ENCODE measurements at regions not wholly inside any gene's neighbourhood (a gene's known extent, or its start where the extent isn't known, plus 50 kb on each side); places are given as distances from the start of the nearest gene placed in this dataset.

DNA sequence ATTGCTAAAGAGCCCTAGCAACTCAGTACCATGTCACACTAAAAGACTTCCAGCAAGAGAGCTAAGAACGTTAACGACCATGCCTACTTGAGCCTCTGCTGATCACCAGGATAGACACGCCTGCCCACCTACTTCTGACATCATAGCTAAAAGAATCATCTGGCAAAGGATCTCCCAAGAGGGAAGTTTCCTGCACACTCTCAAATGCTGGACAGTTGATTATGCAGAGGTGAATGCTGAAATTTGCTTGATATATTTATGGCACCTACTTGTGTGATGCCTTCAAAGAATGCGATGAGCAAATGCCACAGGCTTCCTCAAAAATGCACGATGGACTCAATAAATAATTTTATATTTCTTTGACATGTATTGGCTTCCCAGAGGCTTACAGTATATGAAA lies 113.6 kb downstream of the GALC start:
- Mint-ChIP-seq H3K4me1 (ENCODE audit: unreplicated experiment) (peaks cover 3% of the 10 kb centered on the region), H3K9me3 (ENCODE audit: unreplicated experiment) (no peaks in the 10 kb centered on the region), H3K27ac (ENCODE audit: unreplicated experiment) (no peak overlapping the region), H3K4me3 (ENCODE audit: unreplicated experiment) (no peak overlapping the region), H3K36me3 (ENCODE audit: low read depth, unreplicated experiment) (no peaks in the 10 kb centered on the region), H3K27me3 (ENCODE audit: unreplicated experiment) (no peaks in the 10 kb centered on the region)
- TF ChIP-seq, protein P1, sequence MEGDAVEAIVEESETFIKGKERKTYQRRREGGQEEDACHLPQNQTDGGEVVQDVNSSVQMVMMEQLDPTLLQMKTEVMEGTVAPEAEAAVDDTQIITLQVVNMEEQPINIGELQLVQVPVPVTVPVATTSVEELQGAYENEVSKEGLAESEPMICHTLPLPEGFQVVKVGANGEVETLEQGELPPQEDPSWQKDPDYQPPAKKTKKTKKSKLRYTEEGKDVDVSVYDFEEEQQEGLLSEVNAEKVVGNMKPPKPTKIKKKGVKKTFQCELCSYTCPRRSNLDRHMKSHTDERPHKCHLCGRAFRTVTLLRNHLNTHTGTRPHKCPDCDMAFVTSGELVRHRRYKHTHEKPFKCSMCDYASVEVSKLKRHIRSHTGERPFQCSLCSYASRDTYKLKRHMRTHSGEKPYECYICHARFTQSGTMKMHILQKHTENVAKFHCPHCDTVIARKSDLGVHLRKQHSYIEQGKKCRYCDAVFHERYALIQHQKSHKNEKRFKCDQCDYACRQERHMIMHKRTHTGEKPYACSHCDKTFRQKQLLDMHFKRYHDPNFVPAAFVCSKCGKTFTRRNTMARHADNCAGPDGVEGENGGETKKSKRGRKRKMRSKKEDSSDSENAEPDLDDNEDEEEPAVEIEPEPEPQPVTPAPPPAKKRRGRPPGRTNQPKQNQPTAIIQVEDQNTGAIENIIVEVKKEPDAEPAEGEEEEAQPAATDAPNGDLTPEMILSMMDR (IDR thresholded peaks at IDR 0.05; ENCODE audit: unreplicated experiment): no peak
- DNase-seq (ENCODE audit: low spot score): no peak

DNA sequence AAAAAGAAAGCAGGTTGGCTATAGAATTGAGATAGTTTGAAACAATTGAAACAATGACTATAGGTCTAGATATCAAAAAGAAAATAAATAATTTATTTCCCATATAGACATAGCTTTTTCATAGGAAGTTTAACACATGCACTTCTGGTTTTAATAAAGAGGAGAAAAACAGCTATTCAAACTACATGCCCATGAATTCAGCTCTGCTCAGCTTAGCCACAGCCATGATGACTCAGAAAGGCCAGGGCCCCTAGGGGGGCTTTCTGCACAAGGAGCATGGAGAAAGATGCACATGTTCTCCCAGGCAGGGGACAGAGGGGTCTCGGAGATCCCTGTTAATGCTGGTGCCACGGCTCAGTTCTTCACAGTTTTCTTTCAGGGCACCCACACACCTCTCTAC lies 114.0 kb downstream of the GALC start:
- peaks cover 6% of the 10 kb centered on the region for H3K4me1 Mint-ChIP-seq (ENCODE audit: unreplicated experiment)
- H3K4me3 Mint-ChIP-seq (ENCODE audit: unreplicated experiment): no peak overlapping the region
- no peaks in the 10 kb centered on the region for H3K9me3 Mint-ChIP-seq (ENCODE audit: unreplicated experiment)
- H3K27ac Mint-ChIP-seq (ENCODE audit: unreplicated experiment): no peak overlapping the region
- no peaks in the 10 kb centered on the region for H3K36me3 Mint-ChIP-seq (ENCODE audit: low read depth, unreplicated experiment)
- no peak for DNase-seq (ENCODE audit: low spot score)
- no peaks in the 10 kb centered on the region for H3K27me3 Mint-ChIP-seq (ENCODE audit: unreplicated experiment)
- TF ChIP-seq, protein P1 (IDR thresholded peaks at IDR 0.05; ENCODE audit: unreplicated experiment): no peak

DNA sequence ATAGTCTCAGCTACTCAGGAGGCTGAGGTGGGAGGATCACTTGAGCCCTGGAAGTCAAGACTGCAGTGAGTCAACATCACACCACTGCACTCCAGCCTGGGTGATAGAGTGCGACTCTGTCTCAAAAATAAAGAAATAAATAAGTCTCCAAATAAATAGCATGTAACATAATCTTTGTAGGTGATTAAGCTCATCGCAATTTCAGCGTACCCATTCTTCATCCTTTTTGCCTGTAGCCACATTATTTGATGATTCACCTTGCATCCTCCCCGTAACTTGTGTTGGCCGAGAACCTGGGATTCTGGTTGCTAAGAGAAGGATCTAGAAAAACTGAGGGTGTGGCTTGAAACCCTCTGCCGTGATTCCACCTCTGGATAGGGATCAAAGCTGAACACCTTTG lies 115.1 kb downstream of the GALC start:
- no peaks in the 10 kb centered on the region for H3K36me3 Mint-ChIP-seq (ENCODE audit: low read depth, unreplicated experiment)
- no peak overlapping the region for H3K4me3 Mint-ChIP-seq (ENCODE audit: unreplicated experiment)
- TF ChIP-seq, protein P1 (IDR thresholded peaks at IDR 0.05; ENCODE audit: unreplicated experiment): no peak
- H3K9me3 Mint-ChIP-seq (ENCODE audit: unreplicated experiment): no peaks in the 10 kb centered on the region
- H3K27me3 Mint-ChIP-seq (ENCODE audit: unreplicated experiment): no peaks in the 10 kb centered on the region
- H3K4me1 Mint-ChIP-seq (ENCODE audit: unreplicated experiment): peaks cover 10% of the 10 kb centered on the region
- H3K27ac Mint-ChIP-seq (ENCODE audit: unreplicated experiment): no peak overlapping the region
- DNase-seq (ENCODE audit: low spot score): no peak

DNA sequence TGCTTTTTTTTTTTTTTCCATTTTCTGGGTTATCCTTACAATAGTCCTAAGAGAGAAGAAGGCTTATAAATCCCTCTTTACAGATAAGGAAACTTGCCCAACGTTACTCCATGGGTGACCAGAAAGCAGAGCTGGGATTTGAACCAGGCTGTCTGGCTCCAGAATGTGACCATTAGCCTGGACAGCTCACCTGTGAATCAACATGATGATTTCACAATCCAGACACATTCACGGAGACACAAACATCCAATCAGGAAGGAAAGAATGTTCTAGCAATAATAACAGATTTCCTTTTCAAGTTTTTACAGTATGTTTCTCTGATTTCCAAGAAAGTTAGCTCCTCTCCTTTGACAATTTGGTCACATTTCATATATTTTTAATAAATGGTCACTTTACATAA lies 118.3 kb downstream of the GALC start:
- no peaks in the 10 kb centered on the region for H3K36me3 Mint-ChIP-seq (ENCODE audit: low read depth, unreplicated experiment)
- no peaks in the 10 kb centered on the region for H3K9me3 Mint-ChIP-seq (ENCODE audit: unreplicated experiment)
- H3K27me3 Mint-ChIP-seq (ENCODE audit: unreplicated experiment): no peaks in the 10 kb centered on the region
- H3K4me1 Mint-ChIP-seq (ENCODE audit: unreplicated experiment): peaks cover 10% of the 10 kb centered on the region
- H3K27ac Mint-ChIP-seq (ENCODE audit: unreplicated experiment): no peak overlapping the region
- no peak for DNase-seq (ENCODE audit: low spot score)
- TF ChIP-seq, protein P1 (IDR thresholded peaks at IDR 0.05; ENCODE audit: unreplicated experiment): no peak
- H3K4me3 Mint-ChIP-seq (ENCODE audit: unreplicated experiment): no peak overlapping the region

DNA sequence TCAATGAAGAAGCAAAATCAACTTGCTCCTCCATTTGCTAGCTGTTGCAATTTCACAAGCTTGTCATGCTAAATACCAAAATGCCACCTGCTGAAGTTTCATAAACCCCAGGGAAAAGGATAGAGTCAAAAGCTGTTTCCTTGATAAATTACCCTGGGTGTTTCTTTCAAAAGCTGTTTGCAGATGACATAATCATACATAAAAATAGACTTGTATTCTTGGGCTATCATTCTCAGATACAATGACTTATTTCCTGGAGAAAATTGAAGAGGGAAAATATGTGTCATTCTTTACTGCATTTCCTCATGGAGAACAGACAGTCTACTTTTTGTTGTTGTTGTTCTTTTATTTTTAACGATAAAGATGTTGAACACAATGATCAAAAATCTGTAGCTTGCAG lies 119.2 kb downstream of the GALC start:
- no peak for DNase-seq (ENCODE audit: low spot score)
- Mint-ChIP-seq H3K27ac (ENCODE audit: unreplicated experiment) (no peak overlapping the region), H3K36me3 (ENCODE audit: low read depth, unreplicated experiment) (no peaks in the 10 kb centered on the region), H3K9me3 (ENCODE audit: unreplicated experiment) (no peaks in the 10 kb centered on the region), H3K4me3 (ENCODE audit: unreplicated experiment) (no peak overlapping the region), H3K4me1 (ENCODE audit: unreplicated experiment) (peaks cover 10% of the 10 kb centered on the region), H3K27me3 (ENCODE audit: unreplicated experiment) (no peaks in the 10 kb centered on the region)
- TF ChIP-seq, protein P1 (IDR thresholded peaks at IDR 0.05; ENCODE audit: unreplicated experiment): no peak
